HCT116 (cell line): ENCODE measurements at regions not wholly inside any gene's neighbourhood (a gene's known extent, or its start where the extent isn't known, plus 50 kb on each side); places are given as distances from the start of the nearest gene placed in this dataset.

ENCODE experiments used
- ATAC-seq: fragments of 200-7000 bp; cut with Tn5 transposase; 2 replicates; pipeline ENCODE4 v1.9.1; 2020; ENCODE audit warnings: mild to moderate bottlenecking, moderate library complexity
- BruUV-seq: library from RNA; stranded (reverse); fragments of 400-500 nt; replicated peaks from 2 replicates; lab custom pipeline; 2021; lab: Mats Ljungman, UMichigan
- CTCF ChIA-PET: fragments of 300-600 bp; sonication (Branson Sonifier 250); formaldehyde crosslinking; loops from one replicate; lab custom pipeline; 2021; ENCODE audit warnings: antibody characterized with exemption; lab: Charles Lee
- POLR2A ChIA-PET: fragments of 300-600, 350-600 bp; sonication (Branson Sonifier 250); formaldehyde crosslinking; loops from one replicate; lab custom pipeline; 2021; ENCODE audit warnings: antibody characterized with exemption; lab: Charles Lee
- RAD21 ChIA-PET, 2 experiments: fragments of 300-600 bp; sonication (Branson Sonifier 250); formaldehyde crosslinking; loops; one replicate each; lab custom pipeline; 2023; ENCODE audit warnings: low total read pairs in 2 of 2; ENCODE audit not compliant: uncharacterized antibody in 2 of 2, unreplicated experiment in 2 of 2, low non-redundant PET in 1 of 2; lab: Charles Lee
- DNase-seq: peaks from one replicate; pipeline ENCODE4 v3.0.0-alpha.2; 2010; ENCODE audit warnings: low read depth, low spot score
- H2AFZ ChIP-seq: fragments of 200-600 bp; shearing (Covaris generic), sonication (generic); 2 replicates; pipeline ENCODE4 v1.6.1; 2017; ENCODE audit warnings: low read depth, mixed run types, mixed read lengths, antibody characterized with exemption, low read length; ENCODE audit not compliant: poor library complexity, severe bottlenecking
- H3K27ac ChIP-seq: 2 replicates; pipeline ENCODE4 v1.5.1; 2012; ENCODE audit warnings: low read depth, low read length
- H3K27me3 ChIP-seq: fragments of 200-600 bp; sonication (generic); 2 replicates; pipeline ENCODE4 v1.6.1; 2016; ENCODE audit warnings: mixed run types, low read length, mixed read lengths; ENCODE audit not compliant: insufficient read depth
- H3K36me3 ChIP-seq, 2 experiments: fragments of 200-500 bp in 1 of 2; fragments of 200-600 bp in 1 of 2; sonication (Bioruptor generic) in 1 of 2; sonication (generic) in 1 of 2; 2 replicates each; pipeline versions ENCODE4 v1.5.1 to v1.6.1; 2014 to 2016; ENCODE audit warnings: low read length in 2 of 2, inconsistent platforms in 1 of 2, mixed read lengths in 1 of 2, mixed run types in 1 of 2; ENCODE audit not compliant: insufficient read depth in 2 of 2, control insufficient read depth in 1 of 2
- H3K4me1 ChIP-seq, 2 experiments: fragments of 200-600 bp in 1 of 2; sonication (generic) in 1 of 2; 2 replicates each; pipeline versions ENCODE4 v1.5.1 to v1.6.1; 2012 to 2017; ENCODE audit warnings: low read length in 2 of 2, inconsistent platforms in 1 of 2, mild to moderate bottlenecking in 1 of 2, mixed read lengths in 1 of 2, mixed run types in 1 of 2, moderate library complexity in 1 of 2; ENCODE audit not compliant: insufficient read depth in 2 of 2, control insufficient read depth in 1 of 2
- H3K4me2 ChIP-seq: fragments of 200-600 bp; sonication (generic); 2 replicates; pipeline ENCODE4 v1.6.1; 2017; ENCODE audit warnings: mixed run types, low read length, mixed read lengths
- H3K4me3 ChIP-seq, 2 experiments: fragments of 200-600 bp in 1 of 2; sonication (generic) in 1 of 2; replicated peaks in 1 of 2; 2 replicates each; pipeline ENCODE4 v1.5.1; 2011 to 2016; ENCODE audit warnings: low read length in 2 of 2, control low read depth in 1 of 2, low read depth in 1 of 2, mild to moderate bottlenecking in 1 of 2, mixed read lengths in 1 of 2, mixed run types in 1 of 2
- H3K79me2 ChIP-seq: fragments of 200-600 bp; sonication (generic); 2 replicates; pipeline ENCODE4 v1.6.1; 2017; ENCODE audit warnings: mild to moderate bottlenecking, mixed run types, low read length, moderate library complexity, mixed read lengths; ENCODE audit not compliant: insufficient read depth
- H3K9ac ChIP-seq: fragments of 200-600 bp; sonication (generic); 2 replicates; pipeline ENCODE4 v1.6.1; 2016; ENCODE audit warnings: low read length, mixed read lengths
- H3K9me2 ChIP-seq: fragments of 200-600 bp; sonication (generic), shearing (Covaris generic); 2 replicates; pipeline ENCODE4 v1.6.1; 2017; ENCODE audit warnings: mixed run types, mild to moderate bottlenecking, moderate library complexity; ENCODE audit not compliant: insufficient read depth
- H3K9me3 ChIP-seq, 2 experiments: fragments of 200-500 bp in 1 of 2; fragments of 200-600 bp in 1 of 2; sonication (Bioruptor generic) in 1 of 2; sonication (generic) in 1 of 2; 2 replicates each; pipeline ENCODE4 v1.6.1; 2014 to 2017; ENCODE audit warnings: low read length in 2 of 2, mixed read lengths in 2 of 2, inconsistent platforms in 1 of 2, low read depth in 1 of 2, mild to moderate bottlenecking in 1 of 2, mixed run types in 1 of 2, moderate library complexity in 1 of 2; ENCODE audit not compliant: control insufficient read depth in 1 of 2, insufficient read depth in 1 of 2
- H4K20me1 ChIP-seq: fragments of 200-600 bp; sonication (generic), shearing (Covaris generic); 2 replicates; pipeline ENCODE4 v1.6.1; 2017; ENCODE audit warnings: mixed run types, mild to moderate bottlenecking, moderate library complexity; ENCODE audit not compliant: insufficient read depth
- CEBPB ChIP-seq: IDR thresholded peaks from 2 replicates; pipeline ENCODE4 v1.6.1; 2012; ENCODE audit warnings: low read depth
- EGR1 ChIP-seq: IDR thresholded peaks from 2 replicates; pipeline ENCODE4 v1.6.1; 2012; ENCODE audit warnings: low read depth
- EZH2 ChIP-seq: fragments of 200-600 bp; sonication (generic); IDR thresholded peaks from 2 replicates; pipeline ENCODE4 v1.6.1; 2017; ENCODE audit warnings: antibody characterized with exemption, mixed run types
- EZH2phosphoT487 ChIP-seq: fragments of 200-600 bp; IDR thresholded peaks from 2 replicates; pipeline ENCODE4 v1.6.1; 2018; ENCODE audit warnings: antibody characterized with exemption, borderline replicate concordance
- FOSL1 ChIP-seq: IDR thresholded peaks from 2 replicates; pipeline ENCODE4 v1.6.1; 2012; ENCODE audit warnings: low read depth
- JUND ChIP-seq: IDR thresholded peaks from 2 replicates; pipeline ENCODE4 v1.6.1; 2012
- POLR2A ChIP-seq: IDR thresholded peaks from 2 replicates; pipeline ENCODE4 v1.7.0; 2011; ENCODE audit warnings: borderline replicate concordance; ENCODE audit not compliant: insufficient read depth, insufficient read length; ENCODE audit errors: extremely low read depth
- POLR2AphosphoS5 ChIP-seq: IDR thresholded peaks from 2 replicates; pipeline ENCODE4 v1.6.1; 2011; ENCODE audit warnings: mild to moderate bottlenecking, low read depth, low read length, moderate library complexity
- RAD21 ChIP-seq: IDR thresholded peaks from 2 replicates; pipeline ENCODE4 v1.6.1; 2012; ENCODE audit warnings: low read depth, mild to moderate bottlenecking
- SIN3A ChIP-seq: IDR thresholded peaks from 2 replicates; pipeline ENCODE4 v1.6.1; 2012; ENCODE audit warnings: low read depth
- SP1 ChIP-seq: IDR thresholded peaks from 2 replicates; pipeline ENCODE4 v1.6.1; 2012; ENCODE audit warnings: low read depth
- TCF7L2 ChIP-seq: IDR thresholded peaks from 2 replicates; pipeline ENCODE4 v1.7.0; 2011; ENCODE audit warnings: borderline replicate concordance, inconsistent platforms; ENCODE audit not compliant: insufficient read depth, insufficient read length; ENCODE audit errors: extremely low read depth
- ZFX ChIP-seq: fragments of 450-650 bp; IDR thresholded peaks from 2 replicates; pipeline ENCODE4 v1.6.1; 2017
- ZNF274 ChIP-seq: fragments of 200-500 bp; sonication (Bioruptor generic); IDR thresholded peaks from 2 replicates; pipeline ENCODE4 v1.6.1; 2014; ENCODE audit warnings: mild to moderate bottlenecking, low read depth, low read length, inconsistent platforms
- intact Hi-C: fragments of 100-400 bp; cut with micrococcal nuclease; formaldehyde crosslinking; loops from 2 replicates; pipeline ENCODE4 v1.10.0; 2022
- TF ChIP-seq, protein P1 (sequence below): IDR thresholded peaks from 2 replicates; pipeline ENCODE4 v1.6.1; 2012
- TF ChIP-seq, protein P2 (sequence below): IDR thresholded peaks from 2 replicates; pipeline ENCODE4 v1.6.1; 2012
- TF ChIP-seq, protein P3 (sequence below): IDR thresholded peaks from 2 replicates; pipeline ENCODE4 v1.6.1; 2012; ENCODE audit warnings: low read depth

DNA sequence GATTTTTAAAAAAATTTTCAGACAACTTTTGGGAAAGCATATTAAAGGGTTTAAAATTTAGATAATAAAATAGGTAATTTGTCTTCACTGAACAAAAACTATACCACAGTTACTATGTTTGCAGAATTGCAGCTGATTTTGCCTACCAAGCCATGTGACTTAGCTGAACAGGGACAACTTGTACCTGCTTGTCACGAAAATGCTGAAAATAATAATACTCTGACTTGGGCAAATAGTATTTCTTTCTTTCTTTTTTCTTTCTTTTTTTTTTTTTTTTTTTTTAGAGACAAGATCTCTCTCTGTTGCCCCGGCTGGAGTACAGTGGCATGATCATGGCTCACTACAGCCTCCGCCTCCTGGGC is 225.2 kb upstream of the PPP1R2C start:
- no peak overlapping the region for H3K4me2 ChIP-seq
- H4K20me1 ChIP-seq: no peaks in the 10 kb centered on the region
- no TSS peak for BruUV-seq
- CTCF ChIA-PET: no interaction called here
- POLR2A ChIA-PET: no interaction called here
- H3K4me3 ChIP-seq: no peak overlapping the region
- no peaks in the 10 kb centered on the region for H3K79me2 ChIP-seq
- H3K9ac ChIP-seq: no peak overlapping the region
- no peak for TF ChIP-seq POLR2AphosphoS5
- TF ChIP-seq, protein P1, sequence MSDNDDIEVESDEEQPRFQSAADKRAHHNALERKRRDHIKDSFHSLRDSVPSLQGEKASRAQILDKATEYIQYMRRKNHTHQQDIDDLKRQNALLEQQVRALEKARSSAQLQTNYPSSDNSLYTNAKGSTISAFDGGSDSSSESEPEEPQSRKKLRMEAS: no peak
- no peak for TF ChIP-seq SP1
- no peak for TF ChIP-seq POLR2A
- TF ChIP-seq EZH2phosphoT487: no peak
- TF ChIP-seq CEBPB: no peak
- TF ChIP-seq SIN3A: no peak
- TF ChIP-seq ZFX: no peak
- TF ChIP-seq EZH2: no peak
- no peak for TF ChIP-seq EGR1
- TF ChIP-seq ZNF274: no peak
- TF ChIP-seq, protein P2, sequence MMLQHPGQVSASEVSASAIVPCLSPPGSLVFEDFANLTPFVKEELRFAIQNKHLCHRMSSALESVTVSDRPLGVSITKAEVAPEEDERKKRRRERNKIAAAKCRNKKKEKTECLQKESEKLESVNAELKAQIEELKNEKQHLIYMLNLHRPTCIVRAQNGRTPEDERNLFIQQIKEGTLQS: no peak
- TF ChIP-seq JUND: no peak
- TF ChIP-seq TCF7L2: no peak
- TF ChIP-seq FOSL1: no peak
- no peak for TF ChIP-seq RAD21
- TF ChIP-seq, protein P3, sequence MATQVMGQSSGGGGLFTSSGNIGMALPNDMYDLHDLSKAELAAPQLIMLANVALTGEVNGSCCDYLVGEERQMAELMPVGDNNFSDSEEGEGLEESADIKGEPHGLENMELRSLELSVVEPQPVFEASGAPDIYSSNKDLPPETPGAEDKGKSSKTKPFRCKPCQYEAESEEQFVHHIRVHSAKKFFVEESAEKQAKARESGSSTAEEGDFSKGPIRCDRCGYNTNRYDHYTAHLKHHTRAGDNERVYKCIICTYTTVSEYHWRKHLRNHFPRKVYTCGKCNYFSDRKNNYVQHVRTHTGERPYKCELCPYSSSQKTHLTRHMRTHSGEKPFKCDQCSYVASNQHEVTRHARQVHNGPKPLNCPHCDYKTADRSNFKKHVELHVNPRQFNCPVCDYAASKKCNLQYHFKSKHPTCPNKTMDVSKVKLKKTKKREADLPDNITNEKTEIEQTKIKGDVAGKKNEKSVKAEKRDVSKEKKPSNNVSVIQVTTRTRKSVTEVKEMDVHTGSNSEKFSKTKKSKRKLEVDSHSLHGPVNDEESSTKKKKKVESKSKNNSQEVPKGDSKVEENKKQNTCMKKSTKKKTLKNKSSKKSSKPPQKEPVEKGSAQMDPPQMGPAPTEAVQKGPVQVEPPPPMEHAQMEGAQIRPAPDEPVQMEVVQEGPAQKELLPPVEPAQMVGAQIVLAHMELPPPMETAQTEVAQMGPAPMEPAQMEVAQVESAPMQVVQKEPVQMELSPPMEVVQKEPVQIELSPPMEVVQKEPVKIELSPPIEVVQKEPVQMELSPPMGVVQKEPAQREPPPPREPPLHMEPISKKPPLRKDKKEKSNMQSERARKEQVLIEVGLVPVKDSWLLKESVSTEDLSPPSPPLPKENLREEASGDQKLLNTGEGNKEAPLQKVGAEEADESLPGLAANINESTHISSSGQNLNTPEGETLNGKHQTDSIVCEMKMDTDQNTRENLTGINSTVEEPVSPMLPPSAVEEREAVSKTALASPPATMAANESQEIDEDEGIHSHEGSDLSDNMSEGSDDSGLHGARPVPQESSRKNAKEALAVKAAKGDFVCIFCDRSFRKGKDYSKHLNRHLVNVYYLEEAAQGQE: no peak
- no peaks in the 10 kb centered on the region for H3K27me3 ChIP-seq
- no peaks in the 10 kb centered on the region for H3K9me3 ChIP-seq
- DNase-seq (no peak), ATAC-seq (no peak)
- no peaks in the 10 kb centered on the region for H3K4me1 ChIP-seq
- no peak overlapping the region for H3K27ac ChIP-seq
- intact Hi-C loops: no loop called here
- H3K9me2 ChIP-seq: no peaks in the 10 kb centered on the region
- RAD21 ChIA-PET: no interaction called here
- no peak overlapping the region for H2AFZ ChIP-seq
- no peaks in the 10 kb centered on the region for H3K36me3 ChIP-seq
